CD4-positive, CD25-positive, alpha-beta regulatory T cell (primary cell): ENCODE measurements at regions not wholly inside any gene's neighbourhood (a gene's known extent, or its start where the extent isn't known, plus 50 kb on each side); places are given as distances from the start of the nearest gene placed in this dataset.

ENCODE experiments used
- ATAC-seq, 2 donors: fragments of 150-1000 bp; cut with Tn5 transposase; one replicate each; pipeline ENCODE4 v1.10.0; 2021; ENCODE audit warnings: low read depth in 2 of 2, moderate number of reproducible peaks in 2 of 2, moderate library complexity in 1 of 2
- DNase-seq, 3 donors: peaks; one replicate each; pipeline versions ENCODE4 v3.0.0 to v3.0.0-alpha.2; 2012 to 2022; ENCODE audit warnings: mixed read lengths in 1 of 3
- H3K27ac ChIP-seq: one replicate; pipeline ENCODE4 v1.7.0; 2013; ENCODE audit warnings: mild to moderate bottlenecking, low read length; ENCODE audit not compliant: insufficient read depth, poor library complexity, severe bottlenecking
- H3K27me3 ChIP-seq: one replicate; pipeline ENCODE4 v1.7.0; 2013; ENCODE audit warnings: low read length; ENCODE audit not compliant: control insufficient read depth, insufficient read depth
- H3K36me3 ChIP-seq: one replicate; pipeline ENCODE4 v1.7.0; 2013; ENCODE audit warnings: mild to moderate bottlenecking, low read length, moderate library complexity; ENCODE audit not compliant: control insufficient read depth, insufficient read depth
- H3K4me1 ChIP-seq: 2 replicates; pipeline ENCODE4 v1.7.0; 2013; ENCODE audit warnings: mild to moderate bottlenecking, low read length; ENCODE audit not compliant: insufficient read depth, control insufficient read depth, poor library complexity, severe bottlenecking
- H3K4me3 ChIP-seq: one replicate; pipeline ENCODE4 v1.7.0; 2013; ENCODE audit warnings: low read depth, mild to moderate bottlenecking, low read length, moderate library complexity
- H3K9me3 ChIP-seq, 2 experiments: 1 replicate in 1 of 2; 2 replicates in 1 of 2; pipeline ENCODE4 v1.7.0; 2013; ENCODE audit warnings: low read length in 2 of 2, mild to moderate bottlenecking in 1 of 2, moderate library complexity in 1 of 2; ENCODE audit not compliant: control insufficient read depth in 2 of 2
- H3K27ac Mint-ChIP-seq, 3 donors: one replicate each; pipeline ENCODE4 v1.8.0; 2020 to 2022; ENCODE audit warnings: mild to moderate bottlenecking in 3 of 3, mixed read lengths in 3 of 3, moderate library complexity in 2 of 3
- H3K27me3 Mint-ChIP-seq: one replicate; pipeline ENCODE4 v1.8.0; 2022; ENCODE audit warnings: mild to moderate bottlenecking, mixed read lengths
- H3K36me3 Mint-ChIP-seq: one replicate; pipeline ENCODE4 v1.8.0; 2020; ENCODE audit warnings: mixed read lengths
- H3K4me1 Mint-ChIP-seq, 4 donors: one replicate each; pipeline ENCODE4 v1.8.0; 2020 to 2022; ENCODE audit warnings: mixed read lengths in 4 of 4, mild to moderate bottlenecking in 1 of 4
- H3K4me3 Mint-ChIP-seq, 4 donors: one replicate each; pipeline ENCODE4 v1.8.0; 2020 to 2022; ENCODE audit warnings: mild to moderate bottlenecking in 4 of 4, mixed read lengths in 4 of 4, moderate library complexity in 3 of 4
- H3K9me3 Mint-ChIP-seq, 7 donors: one replicate each; pipeline ENCODE4 v1.8.0; 2020 to 2022; ENCODE audit warnings: mixed read lengths in 7 of 7, mild to moderate bottlenecking in 3 of 7, moderate library complexity in 2 of 7

DNA sequence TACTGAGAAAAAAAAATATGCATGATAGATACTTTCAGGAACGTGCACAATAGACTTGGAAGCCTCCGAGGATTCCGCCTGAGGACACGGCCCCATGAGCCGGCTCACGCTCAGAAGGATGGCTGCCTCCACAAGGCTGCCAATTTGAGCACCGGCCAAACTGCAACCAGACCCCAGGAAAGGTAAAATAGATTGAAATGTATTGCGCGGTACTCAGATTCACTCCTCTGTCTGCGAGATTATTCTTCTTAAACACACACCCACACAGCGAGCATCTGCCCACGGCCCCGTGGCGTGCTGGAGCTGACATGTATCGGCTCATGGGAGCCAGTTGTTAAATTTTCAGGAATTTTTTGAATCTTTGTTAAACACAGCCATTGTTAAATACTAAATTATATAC lies 653.2 kb upstream of the MKI67 start:
- Histone ChIP-seq H3K9me3 (no peaks in the 10 kb centered on the region), H3K27ac (no peak overlapping the region), H3K4me1 (no peaks in the 10 kb centered on the region), H3K27me3 (no peaks in the 10 kb centered on the region), H3K4me3 (no peak overlapping the region), H3K36me3 (no peaks in the 10 kb centered on the region)
- Mint-ChIP-seq H3K27me3 (no peaks in the 10 kb centered on the region), H3K27ac (peak overlapping the region in 1 of 3 donors; percentile 44), H3K9me3 (peaks cover 0 to 5% (median 0%) of the 10 kb centered on the region in 7 donors), H3K4me3 (peak overlapping the region in 1 of 4 donors; percentile 1), H3K36me3 (no peaks in the 10 kb centered on the region), H3K4me1 (no peaks in the 10 kb centered on the region)
- DNase-seq (no peak), ATAC-seq (no peak)

- H3K27me3 Mint-ChIP-seq, result no peaks in the 10 kb centered on the region
- H3K27ac ChIP-seq, result no peak overlapping the region
- H3K4me1 ChIP-seq, result no peaks in the 10 kb centered on the region
- no peak overlapping the region for H3K4me3 Mint-ChIP-seq
- no peak overlapping the region for H3K4me3 ChIP-seq
- H3K27ac Mint-ChIP-seq, result no peak overlapping the region
- no peaks in the 10 kb centered on the region for H3K36me3 Mint-ChIP-seq
- no peak for ATAC-seq
- DNase-seq, result no peak
- peaks cover 0 to 3% (median 0%) of the 10 kb centered on the region in 7 donors for H3K9me3 Mint-ChIP-seq
- no peaks in the 10 kb centered on the region for H3K36me3 ChIP-seq
- no peaks in the 10 kb centered on the region for H3K27me3 ChIP-seq
- no peaks in the 10 kb centered on the region for H3K9me3 ChIP-seq
- no peaks in the 10 kb centered on the region for H3K4me1 Mint-ChIP-seq
Observed at GRCh38 chr10:128780156-128780761, 654.0 kb upstream of the MKI67 start.

DNA sequence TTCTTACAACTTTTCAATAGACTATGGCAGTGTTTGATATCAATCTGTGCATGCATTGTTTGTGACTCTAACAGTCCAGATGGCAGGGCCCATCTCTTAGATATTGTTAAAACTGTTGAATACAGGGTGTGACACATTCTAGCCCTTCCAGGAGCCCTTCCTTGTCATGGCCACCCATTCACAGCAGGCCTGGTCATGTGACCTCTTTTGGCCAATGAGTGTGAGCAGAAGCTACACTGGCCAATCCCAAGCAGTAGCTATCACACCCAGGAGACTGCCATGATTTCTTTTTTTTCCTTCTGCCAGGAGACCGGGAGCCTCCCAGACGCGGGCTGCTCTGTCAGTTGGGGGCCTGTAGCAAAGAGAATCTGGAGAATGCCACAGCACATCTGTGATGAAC lies 655.4 kb upstream of the MKI67 start:
- no peak overlapping the region for H3K4me3 ChIP-seq
- no peaks in the 10 kb centered on the region for H3K4me1 ChIP-seq
- DNase-seq (no peak), ATAC-seq (no peak)
- Mint-ChIP-seq H3K27me3 (peaks cover 4% of the 10 kb centered on the region), H3K4me3 (no peak overlapping the region), H3K27ac (no peak overlapping the region), H3K36me3 (no peaks in the 10 kb centered on the region), H3K9me3 (peaks cover 0 to 3% (median 0%) of the 10 kb centered on the region in 7 donors), H3K4me1 (no peaks in the 10 kb centered on the region)
- no peaks in the 10 kb centered on the region for H3K9me3 ChIP-seq
- no peaks in the 10 kb centered on the region for H3K36me3 ChIP-seq
- H3K27ac ChIP-seq, result no peak overlapping the region
- H3K27me3 ChIP-seq, result no peaks in the 10 kb centered on the region

- no peaks in the 10 kb centered on the region for H3K36me3 Mint-ChIP-seq
- no peak for DNase-seq
- no peak overlapping the region for H3K27ac Mint-ChIP-seq
- Histone ChIP-seq H3K36me3 (no peaks in the 10 kb centered on the region), H3K27me3 (peaks cover 3% of the 10 kb centered on the region), H3K4me1 (no peaks in the 10 kb centered on the region), H3K27ac (no peak overlapping the region), H3K9me3 (no peaks in the 10 kb centered on the region), H3K4me3 (no peak overlapping the region)
- H3K9me3 Mint-ChIP-seq, result peaks cover 0 to 3% (median 0%) of the 10 kb centered on the region in 7 donors
- H3K4me1 Mint-ChIP-seq, result no peaks in the 10 kb centered on the region
- H3K27me3 Mint-ChIP-seq, result peaks cover 11% of the 10 kb centered on the region
- H3K4me3 Mint-ChIP-seq, result no peak overlapping the region
- ATAC-seq, result no peak
Observed at GRCh38 chr10:128784444-128784843, 658.2 kb upstream of the MKI67 start.

DNA sequence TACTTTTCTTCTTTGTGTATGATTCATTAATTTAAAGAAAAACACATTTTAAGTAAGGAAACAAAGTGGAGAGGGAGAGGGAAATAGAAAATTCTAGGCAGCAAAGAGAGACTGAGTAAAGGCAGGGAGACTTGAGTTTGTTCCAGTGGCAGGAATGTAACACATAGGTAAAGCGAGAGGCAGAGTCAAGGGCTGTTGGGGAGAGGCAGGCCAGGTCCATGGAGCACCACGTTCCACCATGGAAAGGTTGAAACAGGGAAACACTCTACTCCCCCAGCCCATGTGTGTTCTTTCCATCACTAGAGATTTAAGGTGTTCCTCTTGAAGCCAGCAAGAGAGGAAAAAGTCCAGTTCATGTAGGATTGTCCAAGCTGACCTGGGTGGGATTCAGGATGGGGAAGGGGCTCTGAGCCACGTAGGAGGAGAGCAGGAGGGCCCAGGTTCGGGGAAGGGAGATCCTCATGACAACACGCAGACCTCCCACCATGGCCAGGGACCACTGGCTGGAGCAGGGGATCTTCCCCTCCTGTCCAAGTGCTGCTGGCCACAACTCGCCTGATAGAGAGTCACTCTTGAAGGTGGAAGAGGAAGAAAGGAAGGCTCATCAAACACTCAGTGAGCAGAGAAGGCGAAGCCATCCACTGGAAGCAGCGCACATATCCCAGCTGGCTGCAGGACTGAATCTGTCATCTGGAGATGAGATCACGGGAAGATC lies 666.4 kb upstream of the MKI67 start:
- no peaks in the 10 kb centered on the region for H3K4me1 Mint-ChIP-seq
- Histone ChIP-seq H3K4me3 (no peak overlapping the region), H3K36me3 (no peaks in the 10 kb centered on the region), H3K4me1 (no peaks in the 10 kb centered on the region), H3K9me3 (no peaks in the 10 kb centered on the region), H3K27ac (no peak overlapping the region), H3K27me3 (no peaks in the 10 kb centered on the region)
- no peak overlapping the region for H3K27ac Mint-ChIP-seq
- DNase-seq (no peak), ATAC-seq (no peak)
- no peak overlapping the region for H3K4me3 Mint-ChIP-seq
- peaks cover 8% of the 10 kb centered on the region for H3K27me3 Mint-ChIP-seq
- H3K9me3 Mint-ChIP-seq, result peaks cover 0 to 3% (median 0%) of the 10 kb centered on the region in 7 donors
- no peaks in the 10 kb centered on the region for H3K36me3 Mint-ChIP-seq

- no peak overlapping the region for H3K27ac Mint-ChIP-seq
- peaks cover 0 to 4% (median 0%) of the 10 kb centered on the region in 7 donors for H3K9me3 Mint-ChIP-seq
- H3K36me3 Mint-ChIP-seq, result no peaks in the 10 kb centered on the region
- no peaks in the 10 kb centered on the region for H3K4me1 Mint-ChIP-seq
- no peak for ATAC-seq
- Histone ChIP-seq H3K4me1 (no peaks in the 10 kb centered on the region), H3K27ac (no peak overlapping the region), H3K9me3 (no peaks in the 10 kb centered on the region), H3K36me3 (no peaks in the 10 kb centered on the region), H3K27me3 (no peaks in the 10 kb centered on the region), H3K4me3 (no peak overlapping the region)
- DNase-seq, result no peak
- H3K27me3 Mint-ChIP-seq, result no peaks in the 10 kb centered on the region
- H3K4me3 Mint-ChIP-seq, result no peak overlapping the region
Observed at GRCh38 chr10:128793726-128794655, 667.8 kb upstream of the MKI67 start.

- no peak for DNase-seq
- H3K9me3 Mint-ChIP-seq, result peaks cover 0 to 4% (median 0%) of the 10 kb centered on the region in 7 donors
- Histone ChIP-seq H3K9me3 (no peaks in the 10 kb centered on the region), H3K36me3 (no peaks in the 10 kb centered on the region), H3K4me3 (no peak overlapping the region), H3K27me3 (no peaks in the 10 kb centered on the region), H3K27ac (no peak overlapping the region), H3K4me1 (no peaks in the 10 kb centered on the region)
- H3K4me3 Mint-ChIP-seq, result no peak overlapping the region
- no peak overlapping the region for H3K27ac Mint-ChIP-seq
- H3K4me1 Mint-ChIP-seq, result no peaks in the 10 kb centered on the region
- no peak for ATAC-seq
- no peaks in the 10 kb centered on the region for H3K27me3 Mint-ChIP-seq
- no peaks in the 10 kb centered on the region for H3K36me3 Mint-ChIP-seq
Observed at GRCh38 chr10:128796396-128796912, 670.2 kb upstream of the MKI67 start.
